Suprapubic skin (tissue), 4 donors: ENCODE measurements at regions not wholly inside any gene's neighbourhood (a gene's known extent, or its start where the extent isn't known, plus 50 kb on each side); places are given as distances from the start of the nearest gene placed in this dataset.

Experiments
- DNase-seq, 2 donors: peaks; one replicate each; pipeline ENCODE4 v3.0.0-alpha.2; 2019; ENCODE audit warnings: low spot score in 2 of 2
- H3K27ac ChIP-seq: fragments of 200-600 bp; sonication (generic); one replicate; pipeline ENCODE4 v1.5.1; 2019
- H3K27me3 ChIP-seq: fragments of 200-600 bp; sonication (generic); one replicate; pipeline ENCODE4 v1.5.1; 2019
- H3K36me3 ChIP-seq: fragments of 200-600 bp; sonication (generic); one replicate; pipeline ENCODE4 v1.5.1; 2019
- H3K4me1 ChIP-seq: fragments of 200-600 bp; sonication (generic); one replicate; pipeline ENCODE4 v1.5.1; 2019
- H3K4me3 ChIP-seq: fragments of 200-600 bp; sonication (generic); one replicate; pipeline ENCODE4 v1.5.1; 2019; ENCODE audit warnings: mild to moderate bottlenecking
- H3K9me3 ChIP-seq: fragments of 200-600 bp; sonication (generic); one replicate; pipeline ENCODE4 v1.5.1; 2019
- CTCF ChIP-seq, 2 donors: fragments of 200-600 bp in 1 of 2; fragments of 450-650 bp in 1 of 2; sonication (generic) in 1 of 2; IDR thresholded peaks; one replicate each; pipeline ENCODE4 v1.5.1; 2016 to 2019; ENCODE audit warnings: antibody characterized with exemption in 2 of 2, mild to moderate bottlenecking in 1 of 2, moderate library complexity in 1 of 2
- EP300 ChIP-seq: sonication (generic); formaldehyde crosslinking; IDR thresholded peaks from one replicate; pipeline ENCODE4 v1.6.1; 2017; ENCODE audit warnings: antibody characterized with exemption
- POLR2A ChIP-seq, 2 donors: fragments of 450-650 bp; IDR thresholded peaks; one replicate each; pipeline ENCODE4 v1.6.1; 2017; ENCODE audit warnings: antibody characterized with exemption in 2 of 2, mild to moderate bottlenecking in 2 of 2, moderate library complexity in 2 of 2
- POLR2AphosphoS5 ChIP-seq, 3 donors: sonication (generic); formaldehyde crosslinking; IDR thresholded peaks; one replicate each; pipeline ENCODE4 v1.6.1; 2017; ENCODE audit warnings: antibody characterized with exemption in 3 of 3
- WGBS: methylation state at CpG from one replicate; pipeline ENCODE4 v1.1.5; 2018; 5-methylcytosine and 5-hydroxymethylcytosine counted together

DNA sequence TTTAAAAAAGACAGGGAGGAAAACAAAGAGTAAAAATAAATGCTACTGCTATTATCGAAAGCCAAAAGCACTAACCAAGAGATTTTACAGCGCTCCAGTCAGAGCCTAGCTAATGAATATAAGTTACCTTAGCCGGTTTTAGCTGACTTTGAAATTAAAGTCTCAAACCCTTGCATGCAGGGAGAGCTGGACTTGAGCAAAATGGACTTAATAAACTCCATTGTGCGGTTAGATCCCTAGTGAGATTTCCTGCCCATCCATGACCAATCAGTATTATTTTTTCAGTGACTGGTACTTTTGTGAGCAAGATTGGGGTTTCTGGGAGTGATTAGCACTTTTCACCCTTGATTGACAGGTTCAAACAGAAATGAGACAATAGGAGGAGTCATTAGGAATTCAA is 333.4 kb upstream of the ADGRL2 start:
- 92% methylated on average over 4 of the region's 4 CpGs for WGBS
- TF ChIP-seq POLR2A (IDR thresholded peaks at IDR 0.05) = no peak
- TF ChIP-seq EP300 = no peak
- TF ChIP-seq POLR2AphosphoS5 (IDR thresholded peaks at IDR 0.05) = no peak
- no peak for TF ChIP-seq CTCF (IDR thresholded peaks at IDR 0.05)
- H3K4me3 ChIP-seq = no peak overlapping the region
- no peak for DNase-seq
- H3K27ac ChIP-seq = no peak overlapping the region
- H3K9me3 ChIP-seq = no peaks in the 10 kb centered on the region
- no peaks in the 10 kb centered on the region for H3K27me3 ChIP-seq
- no peaks in the 10 kb centered on the region for H3K36me3 ChIP-seq
- H3K4me1 ChIP-seq = no peaks in the 10 kb centered on the region

DNA sequence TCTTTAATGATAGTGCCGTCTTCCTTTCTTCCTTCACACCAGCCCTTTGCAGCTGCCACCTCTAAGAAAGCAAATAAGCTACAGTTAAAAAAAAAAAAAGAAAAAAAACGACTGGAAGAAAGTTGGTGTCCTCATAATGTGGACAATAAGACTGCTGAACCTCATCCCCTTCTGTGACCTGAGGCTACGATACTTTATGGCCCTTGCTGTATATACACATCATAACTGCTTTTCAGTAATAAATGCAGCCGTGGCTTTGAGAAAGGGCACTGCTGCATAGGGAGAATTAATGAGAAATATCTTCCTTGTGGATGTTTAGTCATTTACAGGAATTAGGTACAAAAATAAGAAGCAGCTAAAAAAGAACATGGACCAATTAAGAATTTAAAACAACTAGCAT is 333.8 kb upstream of the ADGRL2 start:
- H3K9me3 ChIP-seq = no peaks in the 10 kb centered on the region
- no peak for TF ChIP-seq POLR2A (IDR thresholded peaks at IDR 0.05)
- TF ChIP-seq EP300 = no peak
- TF ChIP-seq POLR2AphosphoS5 (IDR thresholded peaks at IDR 0.05) = no peak
- TF ChIP-seq CTCF (IDR thresholded peaks at IDR 0.05) = no peak
- WGBS = 81% methylated on average over 4 of the region's 4 CpGs
- no peak overlapping the region for H3K27ac ChIP-seq
- no peaks in the 10 kb centered on the region for H3K27me3 ChIP-seq
- H3K36me3 ChIP-seq = no peaks in the 10 kb centered on the region
- H3K4me1 ChIP-seq = no peaks in the 10 kb centered on the region
- DNase-seq = no peak
- no peak overlapping the region for H3K4me3 ChIP-seq

DNA sequence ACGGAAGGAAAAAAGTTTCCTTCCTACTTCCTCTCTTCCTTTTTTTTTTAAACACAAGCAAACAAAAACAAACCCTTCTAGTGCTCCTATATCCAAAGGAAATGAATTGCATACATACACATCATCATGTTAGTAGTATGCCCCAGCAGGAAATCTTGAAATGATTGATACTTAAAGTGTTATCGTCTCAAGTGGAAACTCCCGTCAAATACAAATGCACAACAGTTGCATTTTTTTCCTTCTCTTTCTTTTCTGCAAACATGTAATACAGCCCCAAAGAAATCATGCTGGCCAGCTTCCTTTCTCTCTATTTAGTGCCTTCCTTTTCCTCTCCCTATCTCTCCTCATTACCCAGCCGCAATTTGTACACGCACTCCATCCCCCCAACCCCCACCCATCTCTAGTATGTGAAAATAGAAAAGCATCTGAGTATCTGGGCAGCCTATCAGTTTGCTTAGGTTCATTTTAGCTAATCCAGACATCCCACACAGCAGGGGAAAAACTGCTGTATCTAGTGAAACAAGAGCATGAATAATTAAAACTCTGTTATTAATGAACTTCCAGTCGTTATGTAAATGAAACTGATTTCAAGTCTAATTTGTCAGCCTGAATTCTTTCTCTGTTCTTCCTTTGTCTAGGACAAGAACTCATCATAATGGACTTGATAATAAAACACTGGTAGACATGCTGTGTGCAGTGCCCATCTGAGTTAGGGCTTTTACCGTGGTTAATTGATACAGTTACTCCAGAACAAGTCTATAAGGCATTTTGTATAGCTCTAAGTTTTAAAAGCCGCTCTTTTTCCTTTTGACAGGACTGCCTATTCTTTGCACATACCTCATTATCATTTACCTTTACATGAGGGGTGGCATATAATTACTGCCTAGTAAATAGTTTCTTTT is 336.5 kb upstream of the ADGRL2 start:
- Histone ChIP-seq H3K27me3 (no peaks in the 10 kb centered on the region), H3K9me3 (no peaks in the 10 kb centered on the region), H3K27ac (no peak overlapping the region), H3K4me1 (no peaks in the 10 kb centered on the region), H3K4me3 (no peak overlapping the region), H3K36me3 (no peaks in the 10 kb centered on the region)
- no peak for DNase-seq
- WGBS = 72% methylated on average over 8 of the region's 8 CpGs
- TF ChIP-seq CTCF (IDR thresholded peaks at IDR 0.05) = no peak
- no peak for TF ChIP-seq EP300
- TF ChIP-seq POLR2A (IDR thresholded peaks at IDR 0.05) = no peak
- TF ChIP-seq POLR2AphosphoS5 (IDR thresholded peaks at IDR 0.05) = no peak

GRCh38 chr1:81459043-81459442 is 341.7 kb upstream of the ADGRL2 start:
- H3K9me3 ChIP-seq = no peaks in the 10 kb centered on the region
- H3K36me3 ChIP-seq = no peaks in the 10 kb centered on the region
- H3K27me3 ChIP-seq = no peaks in the 10 kb centered on the region
- H3K4me3 ChIP-seq = no peak overlapping the region
- no peak for DNase-seq
- no peaks in the 10 kb centered on the region for H3K4me1 ChIP-seq
- TF ChIP-seq POLR2A (IDR thresholded peaks at IDR 0.05) = no peak
- TF ChIP-seq POLR2AphosphoS5 (IDR thresholded peaks at IDR 0.05) = no peak
- no peak for TF ChIP-seq CTCF (IDR thresholded peaks at IDR 0.05)
- TF ChIP-seq EP300 = no peak
- no peak overlapping the region for H3K27ac ChIP-seq

DNA sequence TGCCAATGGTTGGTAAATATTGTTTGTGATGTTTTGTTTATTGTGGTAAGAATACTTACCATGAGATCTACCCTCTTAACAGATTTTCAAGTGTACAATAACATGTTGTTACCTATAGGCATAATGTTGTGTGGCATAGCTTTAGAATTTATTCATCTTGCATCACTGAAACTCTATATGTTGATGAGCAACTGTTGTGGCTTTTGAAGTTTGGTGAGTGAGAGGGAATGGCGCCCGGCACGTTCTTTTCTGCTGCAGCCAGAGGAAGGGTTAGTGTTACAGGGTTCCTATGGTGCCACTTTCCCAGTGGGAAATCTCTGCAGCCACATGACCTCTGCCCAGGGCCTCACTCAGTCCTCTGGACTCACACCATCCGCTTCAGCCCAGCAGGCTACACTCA is 342.5 kb upstream of the ADGRL2 start:
- Histone ChIP-seq H3K4me3 (no peak overlapping the region), H3K4me1 (no peaks in the 10 kb centered on the region), H3K27ac (no peak overlapping the region), H3K9me3 (no peaks in the 10 kb centered on the region), H3K36me3 (no peaks in the 10 kb centered on the region), H3K27me3 (no peaks in the 10 kb centered on the region)
- 74% methylated on average over 4 of the region's 4 CpGs for WGBS
- no peak for TF ChIP-seq CTCF (IDR thresholded peaks at IDR 0.05)
- no peak for TF ChIP-seq POLR2AphosphoS5 (IDR thresholded peaks at IDR 0.05)
- no peak for TF ChIP-seq POLR2A (IDR thresholded peaks at IDR 0.05)
- TF ChIP-seq EP300 = no peak
- DNase-seq = no peak
